Endothelial cell of umbilical vein (primary cell): ENCODE measurements at regions not wholly inside any gene's neighbourhood (a gene's known extent, or its start where the extent isn't known, plus 50 kb on each side); places are given as distances from the start of the nearest gene placed in this dataset.

Source experiments
- BruUV-seq: library from RNA; stranded (reverse); fragments of 400-500 nt; replicated peaks from 2 replicates; lab custom pipeline; 2021; lab: Mats Ljungman, UMichigan
- CTCF ChIA-PET: fragments of 300-600, 350-600 bp; sonication (Branson Sonifier 250); formaldehyde crosslinking; loops from one replicate; lab custom pipeline; 2021; ENCODE audit warnings: antibody characterized with exemption, inconsistent platforms; lab: Charles Lee
- POLR2A ChIA-PET: fragments of 300-600, 350-600 bp; sonication (Branson Sonifier 250); formaldehyde crosslinking; loops from one replicate; lab custom pipeline; 2021; ENCODE audit warnings: antibody characterized with exemption, inconsistent platforms; lab: Charles Lee
- DNase-seq: peaks from one replicate; pipeline ENCODE4 v3.0.0-alpha.2; 2011; ENCODE audit warnings: low read depth, low spot score
- FAIRE-seq: peaks from 2 replicates; lab custom pipeline; 2011; peaks lifted over from hg19 to GRCh38; lab: Jason Lieb, UNC
- H2AFZ ChIP-seq: 2 replicates; pipeline ENCODE4 v1.6.0; 2012; ENCODE audit warnings: low read depth, low read length, control low read depth, inconsistent platforms
- H3K27ac ChIP-seq: 2 replicates; pipeline ENCODE4 v1.5.1; 2011; ENCODE audit warnings: low read depth, mild to moderate bottlenecking, control low read depth, low read length, moderate library complexity; ENCODE audit not compliant: insufficient read depth
- H3K27me3 ChIP-seq, 2 experiments: 2 replicates each; pipeline versions ENCODE4 v1.6.0 to v1.6.1; 2011; ENCODE audit warnings: low read length in 2 of 2, mixed read lengths in 1 of 2; ENCODE audit not compliant: control insufficient read depth in 2 of 2, insufficient read depth in 2 of 2
- H3K36me3 ChIP-seq, 2 experiments: 2 replicates in 1 of 2; 3 replicates in 1 of 2; pipeline ENCODE4 v1.5.1; 2011; ENCODE audit warnings: low read length in 2 of 2, mild to moderate bottlenecking in 1 of 2, moderate library complexity in 1 of 2; ENCODE audit not compliant: control insufficient read depth in 2 of 2, insufficient read depth in 2 of 2; ENCODE audit errors: extremely low read depth in 1 of 2
- H3K4me1 ChIP-seq: 3 replicates; pipeline ENCODE4 v1.5.1; 2011; ENCODE audit warnings: mild to moderate bottlenecking, low read length; ENCODE audit not compliant: control insufficient read depth, insufficient read depth; ENCODE audit errors: extremely low read depth
- H3K4me2 ChIP-seq: 2 replicates; pipeline ENCODE4 v1.6.1; 2011; ENCODE audit warnings: low read length, control low read depth, mixed read lengths; ENCODE audit not compliant: insufficient read depth
- H3K4me3 ChIP-seq, 3 experiments: fragments of 200-600 bp in 1 of 3; sonication (generic), shearing (Covaris generic) in 1 of 3; replicated peaks in 1 of 3; 2 replicates each; pipeline ENCODE4 v1.5.1; 2011 to 2016; ENCODE audit warnings: control low read depth in 3 of 3, low read length in 3 of 3, mild to moderate bottlenecking in 2 of 3, inconsistent platforms in 1 of 3, low read depth in 1 of 3, moderate library complexity in 1 of 3; ENCODE audit not compliant: insufficient read depth in 1 of 3
- H3K79me2 ChIP-seq: 2 replicates; pipeline ENCODE4 v1.6.0; 2012; ENCODE audit warnings: low read length, inconsistent platforms; ENCODE audit not compliant: control insufficient read depth, insufficient read depth
- H3K9ac ChIP-seq: replicated peaks from 2 replicates; pipeline ENCODE3; 2011; ENCODE audit warnings: low read length, control low read depth; ENCODE audit not compliant: insufficient read depth; ENCODE audit errors: extremely low read depth
- H3K9me1 ChIP-seq: replicated peaks from 3 replicates; pipeline ENCODE4 v1.6.0; 2011; ENCODE audit warnings: mild to moderate bottlenecking, low read length; ENCODE audit not compliant: control insufficient read depth, insufficient read depth; ENCODE audit errors: extremely low read depth
- H3K9me3 ChIP-seq: replicated peaks from 2 replicates; pipeline ENCODE4 v1.5.1; 2012; ENCODE audit warnings: low read length, inconsistent platforms; ENCODE audit not compliant: control insufficient read depth, insufficient read depth
- H4K20me1 ChIP-seq: replicated peaks from 2 replicates; pipeline ENCODE3; 2011; ENCODE audit warnings: mild to moderate bottlenecking, low read length; ENCODE audit not compliant: control insufficient read depth, insufficient read depth; ENCODE audit errors: extremely low read depth
- CTCF ChIP-seq, 2 donors: IDR thresholded peaks; 1 replicate in 1 of 2; 2 replicates in 1 of 2; pipeline ENCODE4 v1.5.1; 2011; ENCODE audit warnings: low read length in 2 of 2, mild to moderate bottlenecking in 2 of 2, moderate library complexity in 2 of 2, control low read depth in 1 of 2, inconsistent platforms in 1 of 2, low read depth in 1 of 2; ENCODE audit not compliant: insufficient read depth in 1 of 2; ENCODE audit errors: extremely low read depth in 1 of 2
- EZH2 ChIP-seq: IDR thresholded peaks from 2 replicates; pipeline ENCODE4 v1.6.1; 2012; ENCODE audit warnings: borderline replicate concordance, low read depth, mild to moderate bottlenecking, moderate library complexity, low read length, inconsistent platforms; ENCODE audit not compliant: severe bottlenecking
- FOS ChIP-seq: IDR thresholded peaks from 2 replicates; pipeline ENCODE4 v1.6.1; 2011; ENCODE audit warnings: mild to moderate bottlenecking, low read length, moderate library complexity, borderline replicate concordance; ENCODE audit not compliant: insufficient read depth
- GATA2 ChIP-seq: IDR thresholded peaks from 2 replicates; pipeline ENCODE4 v1.7.0; 2011; ENCODE audit warnings: low read depth, mild to moderate bottlenecking, moderate library complexity, mixed read lengths, low read length; ENCODE audit not compliant: insufficient read length, insufficient read depth
- JUN ChIP-seq: IDR thresholded peaks from 2 replicates; pipeline ENCODE4 v1.6.1; 2011; ENCODE audit warnings: borderline replicate concordance, low read depth; ENCODE audit not compliant: insufficient read length, insufficient read depth
- MAX ChIP-seq: IDR thresholded peaks from 2 replicates; pipeline ENCODE4 v1.6.1; 2011; ENCODE audit not compliant: insufficient read depth, insufficient read length
- MYC ChIP-seq: IDR thresholded peaks from one replicate; pipeline ENCODE4 v1.6.1; 2011; ENCODE audit warnings: mild to moderate bottlenecking, low read depth, low read length
- POLR2A ChIP-seq: IDR thresholded peaks from 2 replicates; pipeline ENCODE4 v1.6.1; 2012; ENCODE audit warnings: low read depth, mild to moderate bottlenecking, control low read depth, low read length
- POLR2AphosphoS5 ChIP-seq: IDR thresholded peaks from 2 replicates; pipeline ENCODE4 v1.6.1; 2012; ENCODE audit warnings: low read depth, mild to moderate bottlenecking, control low read depth, low read length, moderate library complexity; ENCODE audit not compliant: insufficient read depth
- dilution Hi-C: fragments of 300-500 bp; cut with MboI; formaldehyde crosslinking; loops from one replicate; pipeline ENCODE4 v1.15.0; 2019; ENCODE audit warnings: low sequenced_read_pairs; ENCODE audit not compliant: extremely low pct_ligation_motif_present
- intact Hi-C: fragments of 100-400 bp; cut with micrococcal nuclease; formaldehyde crosslinking; loops from one replicate; pipeline ENCODE4 v1.10.0; 2022

- no peak for TF ChIP-seq POLR2AphosphoS5
- TF ChIP-seq MAX: no peak
- no peak for TF ChIP-seq MYC
- no peak for TF ChIP-seq FOS
- no peak for TF ChIP-seq POLR2A
- no peak for TF ChIP-seq EZH2
- TF ChIP-seq JUN: no peak
- no peak for TF ChIP-seq GATA2
- TF ChIP-seq CTCF (IDR thresholded peaks at IDR 0.05; ENCODE audit: extremely low read depth in 1 of 2, insufficient read depth in 1 of 2, low read depth in 1 of 2, low read length in 2 of 2): no peak
- POLR2A ChIA-PET: no interaction called here
- dilution Hi-C loops: no loop called here
Observed at GRCh38 chr6:144969154-144969553, 684.0 kb downstream of the UTRN start.

More at GRCh38 chr6:144969154-144969553, 684.0 kb downstream of the UTRN start:
- Histone ChIP-seq H3K9me3 (no peaks in the 10 kb centered on the region), H4K20me1 (no peaks in the 10 kb centered on the region), H3K4me1 (no peaks in the 10 kb centered on the region), H3K27me3 (peaks cover 0 to 3% of the 10 kb centered on the region in 2 experiments), H3K4me3 (no peak overlapping the region), H3K79me2 (no peaks in the 10 kb centered on the region), H3K9me1 (no peaks in the 10 kb centered on the region), H3K27ac (no peak overlapping the region), H3K36me3 (no peaks in the 10 kb centered on the region), H3K9ac (no peak overlapping the region), H3K4me2 (no peak overlapping the region), H2AFZ (no peak overlapping the region)
- CTCF ChIA-PET: no interaction called here
- no peak for DNase-seq
- BruUV-seq: no TSS peak
- intact Hi-C loops: no loop called here
- no peak for FAIRE-seq
